Nephron progenitor cell (in vitro differentiated cells): ENCODE measurements at regions not wholly inside any gene's neighbourhood (a gene's known extent, or its start where the extent isn't known, plus 50 kb on each side); places are given as distances from the start of the nearest gene placed in this dataset.

Source experiments
- DNase-seq: peaks from one replicate; pipeline ENCODE4 v3.0.0; 2021
- H3K27ac Mint-ChIP-seq: 2 replicates; pipeline ENCODE4 v1.8.0; 2021; ENCODE audit warnings: mild to moderate bottlenecking, moderate library complexity, mixed read lengths
- H3K27me3 Mint-ChIP-seq: 2 replicates; pipeline ENCODE4 v1.8.0; 2021; ENCODE audit warnings: mild to moderate bottlenecking, low read depth, mixed read lengths; ENCODE audit not compliant: poor library complexity
- H3K36me3 Mint-ChIP-seq: 2 replicates; pipeline ENCODE4 v1.8.0; 2021; ENCODE audit warnings: low read depth, mixed read lengths
- H3K4me1 Mint-ChIP-seq: 2 replicates; pipeline ENCODE4 v1.8.0; 2021; ENCODE audit warnings: mixed read lengths
- H3K4me3 Mint-ChIP-seq: 2 replicates; pipeline ENCODE4 v1.8.0; 2021; ENCODE audit warnings: mild to moderate bottlenecking, moderate library complexity, mixed read lengths
- H3K9me3 Mint-ChIP-seq: 2 replicates; pipeline ENCODE4 v1.8.0; 2021; ENCODE audit warnings: mild to moderate bottlenecking, moderate library complexity, mixed read lengths
- TF ChIP-seq, protein P1 (sequence below): fragments of 200-600 bp; sonication (generic); IDR thresholded peaks from 2 replicates; pipeline ENCODE4 v1.5.0; 2021; ENCODE audit warnings: antibody characterized with exemption

DNA sequence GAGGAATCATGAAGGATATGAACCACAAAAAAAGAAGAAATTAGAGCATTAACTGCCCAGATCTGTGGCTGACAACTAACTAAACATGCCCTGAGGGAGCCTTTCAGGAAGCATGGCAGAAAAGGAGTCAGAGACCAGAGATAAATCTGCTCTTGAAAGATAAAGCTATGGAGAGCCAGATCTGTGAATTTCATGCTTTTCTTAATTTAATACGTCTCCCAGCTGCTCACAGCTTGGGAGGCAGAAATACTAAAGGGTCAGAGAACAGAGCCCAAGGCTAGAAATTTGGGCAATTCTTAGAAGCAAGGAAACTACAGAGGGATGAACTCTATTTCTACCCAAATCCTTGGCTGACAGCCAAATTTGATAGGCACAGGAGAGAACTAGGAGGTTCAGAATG, 223.0 kb upstream of the DPP10 start:
- Mint-ChIP-seq H3K27ac (no peak overlapping the region), H3K36me3 (no peaks in the 10 kb centered on the region), H3K4me3 (no peak overlapping the region), H3K9me3 (no peaks in the 10 kb centered on the region), H3K27me3 (no peaks in the 10 kb centered on the region), H3K4me1 (peaks cover 12% of the 10 kb centered on the region)
- TF ChIP-seq, protein P1, sequence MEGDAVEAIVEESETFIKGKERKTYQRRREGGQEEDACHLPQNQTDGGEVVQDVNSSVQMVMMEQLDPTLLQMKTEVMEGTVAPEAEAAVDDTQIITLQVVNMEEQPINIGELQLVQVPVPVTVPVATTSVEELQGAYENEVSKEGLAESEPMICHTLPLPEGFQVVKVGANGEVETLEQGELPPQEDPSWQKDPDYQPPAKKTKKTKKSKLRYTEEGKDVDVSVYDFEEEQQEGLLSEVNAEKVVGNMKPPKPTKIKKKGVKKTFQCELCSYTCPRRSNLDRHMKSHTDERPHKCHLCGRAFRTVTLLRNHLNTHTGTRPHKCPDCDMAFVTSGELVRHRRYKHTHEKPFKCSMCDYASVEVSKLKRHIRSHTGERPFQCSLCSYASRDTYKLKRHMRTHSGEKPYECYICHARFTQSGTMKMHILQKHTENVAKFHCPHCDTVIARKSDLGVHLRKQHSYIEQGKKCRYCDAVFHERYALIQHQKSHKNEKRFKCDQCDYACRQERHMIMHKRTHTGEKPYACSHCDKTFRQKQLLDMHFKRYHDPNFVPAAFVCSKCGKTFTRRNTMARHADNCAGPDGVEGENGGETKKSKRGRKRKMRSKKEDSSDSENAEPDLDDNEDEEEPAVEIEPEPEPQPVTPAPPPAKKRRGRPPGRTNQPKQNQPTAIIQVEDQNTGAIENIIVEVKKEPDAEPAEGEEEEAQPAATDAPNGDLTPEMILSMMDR, result no peak
- DNase-seq, result no peak

DNA sequence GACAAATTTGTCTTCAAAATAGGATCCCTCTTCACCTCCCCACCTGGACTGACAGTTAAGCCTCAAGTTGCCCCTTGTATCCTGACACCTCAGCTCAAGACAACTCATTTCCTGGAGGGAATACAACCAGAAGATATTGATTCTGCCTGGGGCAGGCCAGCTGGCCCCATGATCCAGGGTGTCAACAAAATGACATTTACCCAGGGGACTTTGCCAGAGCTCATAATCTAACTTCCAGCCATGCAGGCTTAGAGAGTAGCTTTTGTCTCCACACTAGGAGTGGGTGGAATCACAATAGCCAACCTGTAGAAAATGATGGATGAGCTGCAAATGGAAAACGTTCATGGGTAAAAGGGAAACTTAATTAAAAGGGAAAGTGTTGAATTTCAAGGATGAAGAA, 220.1 kb upstream of the DPP10 start:
- H3K9me3 Mint-ChIP-seq, result no peaks in the 10 kb centered on the region
- H3K27me3 Mint-ChIP-seq, result no peaks in the 10 kb centered on the region
- TF ChIP-seq, protein P1, result no peak
- no peak overlapping the region for H3K4me3 Mint-ChIP-seq
- DNase-seq, result no peak
- peak overlapping the region; percentile 62 for H3K27ac Mint-ChIP-seq
- H3K36me3 Mint-ChIP-seq, result no peaks in the 10 kb centered on the region
- peaks cover 12% of the 10 kb centered on the region for H3K4me1 Mint-ChIP-seq

GRCh38 chr2:114231921-114232320, 210.5 kb upstream of the DPP10 start:
- Mint-ChIP-seq H3K27ac (no peak overlapping the region), H3K36me3 (no peaks in the 10 kb centered on the region), H3K9me3 (no peaks in the 10 kb centered on the region), H3K27me3 (peaks cover 9% of the 10 kb centered on the region), H3K4me1 (no peaks in the 10 kb centered on the region), H3K4me3 (no peak overlapping the region)
- TF ChIP-seq, protein P1, result no peak
- no peak for DNase-seq

DNA sequence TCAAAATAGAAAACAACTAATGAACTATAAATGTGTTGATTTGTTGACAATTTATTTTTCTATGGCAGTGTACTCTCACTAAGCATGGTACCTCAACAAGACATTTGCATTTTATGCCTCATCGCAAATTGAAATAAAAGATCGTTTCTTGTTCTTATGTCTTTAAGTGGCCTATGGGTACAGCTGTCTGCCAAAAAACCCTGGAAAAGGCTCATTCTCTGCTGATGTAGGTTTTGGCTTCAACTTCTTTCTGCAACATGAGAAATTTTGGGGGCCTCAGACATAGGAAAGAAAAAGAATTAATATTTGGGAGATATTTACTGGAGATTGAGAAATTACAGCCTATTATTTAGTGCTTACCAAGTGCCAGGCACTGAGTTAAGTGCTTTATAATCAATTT, 205.1 kb upstream of the DPP10 start:
- Mint-ChIP-seq H3K27me3 (peaks cover 3% of the 10 kb centered on the region), H3K36me3 (no peaks in the 10 kb centered on the region), H3K4me3 (no peak overlapping the region), H3K9me3 (no peaks in the 10 kb centered on the region), H3K4me1 (no peaks in the 10 kb centered on the region), H3K27ac (no peak overlapping the region)
- no peak for DNase-seq
- TF ChIP-seq, protein P1, result no peak

GRCh38 chr2:114238910-114239559, 203.4 kb upstream of the DPP10 start:
- TF ChIP-seq, protein P1, result no peak

DNA sequence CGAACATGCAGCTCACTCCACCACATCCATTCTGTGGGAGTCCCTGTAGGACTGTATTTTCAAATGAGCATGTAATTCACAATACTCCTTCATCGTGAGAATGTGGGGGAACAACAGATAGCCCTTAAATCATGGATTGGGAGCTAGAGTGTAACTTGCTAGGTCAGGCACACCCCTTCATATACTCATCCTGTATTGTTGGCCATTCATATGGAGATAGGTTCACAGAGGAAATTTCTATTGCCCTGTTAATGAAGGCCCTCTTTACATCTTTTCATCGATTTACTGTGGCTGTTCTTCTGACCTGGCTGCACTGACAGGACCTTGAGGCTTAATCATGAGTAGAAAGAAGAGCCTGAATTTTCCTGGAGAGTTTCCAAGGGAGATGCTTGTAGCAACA, 193.8 kb upstream of the DPP10 start:
- no peaks in the 10 kb centered on the region for H3K4me1 Mint-ChIP-seq
- TF ChIP-seq, protein P1, result no peak
- peaks cover 4% of the 10 kb centered on the region for H3K27me3 Mint-ChIP-seq
- no peak overlapping the region for H3K4me3 Mint-ChIP-seq
- no peak for DNase-seq
- no peaks in the 10 kb centered on the region for H3K9me3 Mint-ChIP-seq
- no peaks in the 10 kb centered on the region for H3K36me3 Mint-ChIP-seq
- H3K27ac Mint-ChIP-seq, result no peak overlapping the region

More at GRCh38 chr2:114238910-114239559, 203.4 kb upstream of the DPP10 start:
- H3K27ac Mint-ChIP-seq, result no peak overlapping the region
- H3K4me1 Mint-ChIP-seq, result no peaks in the 10 kb centered on the region
- H3K9me3 Mint-ChIP-seq, result no peaks in the 10 kb centered on the region
- no peaks in the 10 kb centered on the region for H3K36me3 Mint-ChIP-seq
- no peaks in the 10 kb centered on the region for H3K27me3 Mint-ChIP-seq
- no peak overlapping the region for H3K4me3 Mint-ChIP-seq
- no peak for DNase-seq
